ENCODE measurements at regions not wholly inside any gene's neighbourhood (a gene's known extent, or its start where the extent isn't known, plus 50 kb on each side); places are given as distances from the start of the nearest gene placed in this dataset.

- ATAC-seq (ENCODE audit: low read depth) (no peak), DNase-seq (no peak)
- Histone ChIP-seq H3K4me3 (ENCODE audit: insufficient read depth, low read depth, low read length) (no peak overlapping the region), H4K20me1 (ENCODE audit: insufficient read depth, low read length) (no peaks in the 10 kb centered on the region), H3K79me1 (ENCODE audit: low read depth in 1 of 2, low read length in 2 of 2) (no peaks in the 10 kb centered on the region), H2AK5ac (ENCODE audit: low read depth, low read length) (no peak overlapping the region), H3K9ac (ENCODE audit: low read depth, low read length) (no peak overlapping the region), H4K91ac (ENCODE audit: insufficient read depth, low read depth, low read length) (no peak overlapping the region), H3K4ac (ENCODE audit: low read depth, low read length) (no peak overlapping the region), H3K36me3 (ENCODE audit: control insufficient read depth, insufficient read depth, low read length) (no peaks in the 10 kb centered on the region), H3K9me3 (ENCODE audit: control insufficient read depth, insufficient read depth, low read length) (peaks cover 6% of the 10 kb centered on the region), H4K8ac (ENCODE audit: low read depth in 2 of 2, low read length in 2 of 2) (no peak overlapping the region), H3K4me2 (ENCODE audit: low read depth, low read length) (no peak overlapping the region), H3K27me3 (ENCODE audit: control insufficient read depth, insufficient read depth, low read length) (no peaks in the 10 kb centered on the region), H3K27ac (ENCODE audit: insufficient read depth, low read length) (no peak overlapping the region), H3K9me1 (ENCODE audit: insufficient read depth, low read length) (no peaks in the 10 kb centered on the region), H2AK9ac (replicated peaks; ENCODE audit: low read depth, low read length, poor library complexity) (no peak overlapping the region), H4K5ac (ENCODE audit: low read depth, low read length) (no peak overlapping the region), H3K4me1 (ENCODE audit: control insufficient read depth, insufficient read depth, low read length) (no peaks in the 10 kb centered on the region), H3K56ac (ENCODE audit: extremely low read depth, insufficient read depth, low read length) (no peak overlapping the region), H3K23ac (ENCODE audit: low read depth, low read length) (no peak overlapping the region), H3K14ac (replicated peaks; ENCODE audit: low read depth, low read length) (no peak overlapping the region), H2BK120ac (ENCODE audit: low read depth, low read length) (no peak overlapping the region), H3K18ac (ENCODE audit: low read depth, low read length) (no peak overlapping the region), H2BK20ac (ENCODE audit: low read depth, low read length) (no peak overlapping the region), H2AFZ (replicated peaks; ENCODE audit: low read length, poor library complexity) (no peak overlapping the region), H2BK5ac (ENCODE audit: low read depth, low read length, poor library complexity, severe bottlenecking) (no peak overlapping the region), H2BK15ac (ENCODE audit: low read depth, low read length) (no peak overlapping the region)
- dilution Hi-C loops (cut with HindIII; ENCODE audit: low sequenced_read_pairs, unreplicated experiment) (no loop called here), in situ Hi-C loops (cut with MboI; ENCODE audit: low sequenced_read_pairs) (no loop called here), intact Hi-C loops (cut with micrococcal nuclease) (no loop called here)
- POLR2A ChIA-PET (ENCODE audit: unreplicated experiment), result no interaction called here
- WGBS, 2 experiments (ENCODE audit: extremely low coverage in 2 of 2, insufficient read length in 1 of 2), result 0% methylated on average over 1 of the region's 3 CpGs; no CpG with 5 or more reads in 1 of the 2 experiments
- TF ChIP-seq, protein P1, sequence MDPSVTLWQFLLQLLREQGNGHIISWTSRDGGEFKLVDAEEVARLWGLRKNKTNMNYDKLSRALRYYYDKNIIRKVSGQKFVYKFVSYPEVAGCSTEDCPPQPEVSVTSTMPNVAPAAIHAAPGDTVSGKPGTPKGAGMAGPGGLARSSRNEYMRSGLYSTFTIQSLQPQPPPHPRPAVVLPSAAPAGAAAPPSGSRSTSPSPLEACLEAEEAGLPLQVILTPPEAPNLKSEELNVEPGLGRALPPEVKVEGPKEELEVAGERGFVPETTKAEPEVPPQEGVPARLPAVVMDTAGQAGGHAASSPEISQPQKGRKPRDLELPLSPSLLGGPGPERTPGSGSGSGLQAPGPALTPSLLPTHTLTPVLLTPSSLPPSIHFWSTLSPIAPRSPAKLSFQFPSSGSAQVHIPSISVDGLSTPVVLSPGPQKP (IDR thresholded peaks at IDR 0.05; ENCODE audit: borderline replicate concordance, low read depth, low read length), result no peak
- no peak for TF ChIP-seq FOS (IDR thresholded peaks at IDR 0.05; ENCODE audit: low read depth, low read length)
- TF ChIP-seq CEBPB (IDR thresholded peaks at IDR 0.05; ENCODE audit: low read depth, low read length), result no peak
- TF ChIP-seq MAZ (IDR thresholded peaks at IDR 0.05; ENCODE audit: borderline replicate concordance, low read depth, low read length), result no peak
- TF ChIP-seq BHLHE40 (IDR thresholded peaks at IDR 0.05; ENCODE audit: low read depth, low read length), result no peak
- no peak for TF ChIP-seq USF2 (IDR thresholded peaks at IDR 0.05; ENCODE audit: low read depth, low read length)
- no peak for TF ChIP-seq CTCF (conservative IDR thresholded peaks at IDR 0.05; ENCODE audit: low read depth, low read length)
- no peak for TF ChIP-seq SMC3 (IDR thresholded peaks at IDR 0.05; ENCODE audit: low read depth, low read length)
- TF ChIP-seq CHD1 (IDR thresholded peaks at IDR 0.05; ENCODE audit: low read depth, low read length), result no peak
- TF ChIP-seq RFX5 (IDR thresholded peaks at IDR 0.05; ENCODE audit: low read depth, low read length), result no peak
- TF ChIP-seq MXI1 (IDR thresholded peaks at IDR 0.05; ENCODE audit: borderline replicate concordance, low read depth, low read length), result no peak
- no peak for TF ChIP-seq NFE2L2 (IDR thresholded peaks at IDR 0.05; ENCODE audit: low read depth, low read length)
- TF ChIP-seq POLR2A (IDR thresholded peaks at IDR 0.05; ENCODE audit: low read depth, low read length), result no peak
- TF ChIP-seq RAD21 (IDR thresholded peaks at IDR 0.05; ENCODE audit: low read length), result no peak
- no peak for TF ChIP-seq RCOR1 (IDR thresholded peaks at IDR 0.05; ENCODE audit: insufficient replicate concordance, low read length)
- CTCF ChIA-PET, result no interaction called here
- BruUV-seq (replicated peaks), result no TSS peak
These were observed 1113.8 kb upstream of the RBFOX1 start for GRCh38 chr16:6218855-6219254.
